ENCODE measurements at regions not wholly inside any gene's neighbourhood (a gene's known extent, or its start where the extent isn't known, plus 50 kb on each side); places are given as distances from the start of the nearest gene placed in this dataset.

DNA sequence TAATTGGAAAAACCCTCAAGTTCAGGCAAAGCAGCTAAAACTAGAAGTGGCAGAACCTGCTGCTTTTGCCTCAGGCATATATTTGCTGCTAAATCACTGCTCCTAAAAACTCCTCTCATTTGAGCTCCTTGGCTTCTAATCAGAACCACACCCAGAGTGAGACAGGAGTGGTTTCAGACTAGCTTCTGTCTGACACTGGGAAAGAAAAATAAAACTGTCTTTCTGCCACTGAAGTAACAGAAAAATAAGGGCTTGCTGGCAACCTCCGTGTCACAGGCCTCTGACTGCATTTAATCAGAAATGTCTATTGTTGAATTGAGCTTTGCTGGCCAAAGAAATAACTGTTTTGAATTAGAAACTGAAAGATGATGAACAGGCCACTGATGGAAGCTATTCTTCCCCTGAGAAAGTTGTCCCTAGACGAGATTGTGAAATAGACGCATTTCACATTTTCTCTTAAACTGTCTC is 52.1 kb upstream of the RAP2C start (continued):
- TF ChIP-seq, protein P1, sequence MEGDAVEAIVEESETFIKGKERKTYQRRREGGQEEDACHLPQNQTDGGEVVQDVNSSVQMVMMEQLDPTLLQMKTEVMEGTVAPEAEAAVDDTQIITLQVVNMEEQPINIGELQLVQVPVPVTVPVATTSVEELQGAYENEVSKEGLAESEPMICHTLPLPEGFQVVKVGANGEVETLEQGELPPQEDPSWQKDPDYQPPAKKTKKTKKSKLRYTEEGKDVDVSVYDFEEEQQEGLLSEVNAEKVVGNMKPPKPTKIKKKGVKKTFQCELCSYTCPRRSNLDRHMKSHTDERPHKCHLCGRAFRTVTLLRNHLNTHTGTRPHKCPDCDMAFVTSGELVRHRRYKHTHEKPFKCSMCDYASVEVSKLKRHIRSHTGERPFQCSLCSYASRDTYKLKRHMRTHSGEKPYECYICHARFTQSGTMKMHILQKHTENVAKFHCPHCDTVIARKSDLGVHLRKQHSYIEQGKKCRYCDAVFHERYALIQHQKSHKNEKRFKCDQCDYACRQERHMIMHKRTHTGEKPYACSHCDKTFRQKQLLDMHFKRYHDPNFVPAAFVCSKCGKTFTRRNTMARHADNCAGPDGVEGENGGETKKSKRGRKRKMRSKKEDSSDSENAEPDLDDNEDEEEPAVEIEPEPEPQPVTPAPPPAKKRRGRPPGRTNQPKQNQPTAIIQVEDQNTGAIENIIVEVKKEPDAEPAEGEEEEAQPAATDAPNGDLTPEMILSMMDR (IDR thresholded peaks at IDR 0.05; ENCODE audit: control extremely low read depth in 1 of 3, insufficient read depth in 1 of 3, low read depth in 1 of 3, low read length in 3 of 3) = no peak
- no peak for TF ChIP-seq KDM5A (IDR thresholded peaks at IDR 0.05; ENCODE audit: low read length)
- no peak for TF ChIP-seq CEBPB (IDR thresholded peaks at IDR 0.05; ENCODE audit: low read depth, low read length)
- TF ChIP-seq SIRT6 (IDR thresholded peaks at IDR 0.05; ENCODE audit: low read length) = no peak
- TF ChIP-seq SP2 (IDR thresholded peaks at IDR 0.05; ENCODE audit: low read length) = no peak
- TF ChIP-seq ASH2L (IDR thresholded peaks at IDR 0.05; ENCODE audit: low read length) = no peak
- no peak for TF ChIP-seq RBBP5 (IDR thresholded peaks at IDR 0.05; ENCODE audit: borderline replicate concordance, low read depth, low read length)
- no peak for TF ChIP-seq CBX5 (IDR thresholded peaks at IDR 0.05; ENCODE audit: low read depth, low read length)
